NCI-H748 (cell line): ENCODE measurements at regions not wholly inside any gene's neighbourhood (a gene's known extent, or its start where the extent isn't known, plus 50 kb on each side); places are given as distances from the start of the nearest gene placed in this dataset.
A peak's percentile ranks its signal among the peaks of the same experiment; 100 is the strongest.

Experiments used
- DNase-seq: peaks from one replicate; lab custom pipeline; 2025; ENCODE audit not compliant: unreplicated experiment; lab: John Stamatoyannopoulos, UW

DNA sequence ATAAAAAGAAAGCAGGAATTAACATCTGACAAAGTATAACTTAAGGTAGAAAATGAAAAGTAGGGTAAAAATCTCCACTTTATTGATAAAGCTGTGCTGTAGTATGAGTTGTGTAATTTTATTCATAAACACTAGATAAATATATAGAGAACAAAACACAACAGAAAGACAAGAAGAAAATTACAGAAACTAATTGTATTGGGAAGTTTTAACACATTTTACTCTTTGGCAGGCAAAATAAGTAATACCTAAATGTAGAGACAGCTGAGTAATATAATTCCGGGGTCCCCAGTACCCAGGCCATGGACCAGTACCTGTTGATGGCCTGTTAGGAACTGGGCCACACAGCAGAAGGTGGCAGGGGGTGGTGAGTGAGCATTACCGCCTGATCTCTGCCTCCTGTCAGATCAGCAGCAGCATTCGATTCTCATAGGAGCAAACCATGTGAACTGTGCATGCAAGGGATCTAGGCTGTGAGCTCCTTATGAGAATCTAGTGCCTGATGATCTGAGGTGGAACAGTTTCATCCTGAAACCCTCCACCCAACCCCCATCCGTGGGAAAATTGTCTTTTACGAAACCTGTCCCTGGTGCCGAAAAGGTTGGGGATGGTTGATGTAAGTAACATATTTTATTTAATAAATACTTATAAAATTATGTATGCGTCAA, 84.4 kb upstream of the ETV6 start:
- no peak for DNase-seq

DNA sequence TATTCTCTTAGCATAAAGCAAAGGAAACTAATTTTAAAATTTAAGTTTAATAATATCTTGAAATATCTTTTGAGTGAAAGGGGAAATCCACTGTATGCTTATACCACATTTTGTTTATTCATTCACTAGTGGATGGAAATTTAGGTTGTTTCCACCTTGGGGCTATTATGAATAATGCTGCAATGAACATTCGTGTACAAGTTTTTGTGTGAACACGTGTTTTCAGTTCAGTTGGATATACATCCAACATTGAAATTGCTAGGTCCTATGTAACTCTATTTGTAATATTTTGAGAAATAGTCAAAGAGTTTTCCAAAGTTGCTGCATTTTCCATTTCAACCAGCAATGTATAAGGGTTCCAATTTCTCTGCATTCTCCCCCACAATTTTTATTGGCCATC, 83.7 kb upstream of the ETV6 start:
- DNase-seq, result no peak

DNA sequence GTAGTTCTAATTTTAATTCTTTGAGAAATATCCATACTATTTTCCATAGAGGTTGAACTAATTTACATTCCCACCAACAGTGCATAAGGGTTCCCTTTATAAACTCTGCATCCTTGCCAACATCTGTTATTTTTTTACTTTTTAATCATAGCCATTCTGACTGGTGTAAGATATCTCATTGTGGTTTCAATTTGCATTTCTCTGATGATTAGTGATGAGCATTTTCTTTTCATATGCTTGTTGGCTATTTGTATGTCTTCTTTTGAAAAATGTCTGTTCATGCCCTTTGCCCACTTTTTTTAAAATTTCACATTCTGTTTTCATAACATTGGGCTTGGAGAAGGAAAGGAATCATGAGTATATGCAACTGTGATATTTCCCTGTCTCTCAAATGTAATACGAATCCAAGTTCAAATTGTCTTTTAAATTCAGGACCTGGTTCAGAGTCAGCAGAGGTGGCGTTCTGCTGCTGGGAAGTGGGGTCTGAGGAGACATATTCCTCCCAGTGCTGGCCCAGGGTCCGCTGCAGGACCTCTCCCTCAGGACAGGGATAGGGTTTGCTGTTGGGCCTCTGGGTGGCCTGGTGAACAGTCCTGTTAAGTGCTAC, 81.2 kb upstream of the ETV6 start:
- DNase-seq, result no peak

DNA sequence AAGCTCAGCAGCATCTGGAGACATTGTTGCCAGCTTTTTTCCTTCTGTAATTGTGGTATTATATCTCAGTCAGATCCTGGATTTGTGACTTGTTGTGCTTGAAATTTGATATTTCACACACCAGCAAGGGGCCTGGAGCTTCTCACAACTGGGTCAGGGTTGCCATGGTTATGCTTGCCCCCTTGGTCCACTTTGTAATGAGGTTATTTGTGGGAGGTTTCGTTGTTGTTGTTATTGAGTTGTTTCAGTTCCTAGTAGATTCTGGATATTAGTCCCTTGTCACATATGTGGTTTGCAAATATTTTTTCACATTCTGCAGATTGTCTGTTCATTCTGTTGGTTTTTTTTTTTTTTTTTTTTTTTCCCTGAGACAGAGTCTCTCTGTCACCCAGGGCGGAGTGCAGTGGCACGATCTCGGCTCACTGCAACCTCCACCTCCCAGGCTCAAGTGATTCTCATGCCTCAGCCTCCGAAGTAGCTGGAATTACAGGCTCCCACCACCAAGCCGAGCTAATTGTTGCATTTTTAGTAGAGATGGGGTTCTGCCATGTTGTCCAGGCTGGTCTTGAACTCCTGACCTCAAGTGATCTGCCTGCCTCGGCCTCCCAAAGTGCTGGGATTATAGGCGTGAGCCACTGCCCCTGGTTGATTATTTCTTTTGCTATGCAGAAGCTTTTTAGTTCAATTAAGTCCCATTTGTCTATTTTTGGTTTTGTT, 80.6 kb upstream of the ETV6 start:
- peak; percentile 58 for DNase-seq

DNA sequence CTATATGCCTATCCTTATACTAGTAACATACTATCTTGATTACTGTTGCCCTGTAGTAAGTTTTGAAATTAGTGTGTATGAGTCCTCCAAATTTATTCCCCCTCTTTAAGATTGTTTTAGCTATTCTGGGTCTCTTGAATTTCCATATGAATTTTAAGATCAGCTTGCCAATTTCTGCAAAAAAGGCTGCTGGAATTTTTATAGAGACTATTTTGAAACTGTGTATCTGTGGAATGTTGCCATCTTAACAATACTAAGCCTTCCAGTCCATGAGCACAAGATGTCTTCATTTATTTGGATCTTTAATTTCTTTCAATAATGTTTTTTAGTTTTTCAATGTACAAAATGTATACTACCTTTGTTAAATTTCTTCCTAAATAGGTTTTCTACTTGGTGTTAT, 79.8 kb upstream of the ETV6 start:
- DNase-seq, result no peak

DNA sequence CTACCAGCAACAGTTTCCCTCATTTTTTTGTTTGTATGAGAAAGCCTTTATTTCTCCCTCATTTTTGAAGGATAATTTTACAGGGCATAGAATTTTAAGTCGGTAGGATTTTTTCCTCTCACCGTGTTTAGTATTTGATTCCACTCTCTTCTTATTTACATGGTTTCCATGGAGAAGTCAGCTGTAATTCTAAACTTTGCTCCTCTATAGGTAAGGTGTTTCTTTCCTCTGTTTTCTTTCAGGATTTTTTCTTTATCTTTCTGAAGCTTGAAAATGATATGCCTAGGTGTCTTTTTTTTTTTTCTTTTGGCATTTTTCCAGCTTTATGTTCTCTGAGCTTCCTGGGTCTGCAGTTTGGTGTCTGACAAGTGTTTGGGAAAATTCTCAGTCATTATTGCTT, 75.6 kb upstream of the ETV6 start:
- DNase-seq, result no peak

DNA sequence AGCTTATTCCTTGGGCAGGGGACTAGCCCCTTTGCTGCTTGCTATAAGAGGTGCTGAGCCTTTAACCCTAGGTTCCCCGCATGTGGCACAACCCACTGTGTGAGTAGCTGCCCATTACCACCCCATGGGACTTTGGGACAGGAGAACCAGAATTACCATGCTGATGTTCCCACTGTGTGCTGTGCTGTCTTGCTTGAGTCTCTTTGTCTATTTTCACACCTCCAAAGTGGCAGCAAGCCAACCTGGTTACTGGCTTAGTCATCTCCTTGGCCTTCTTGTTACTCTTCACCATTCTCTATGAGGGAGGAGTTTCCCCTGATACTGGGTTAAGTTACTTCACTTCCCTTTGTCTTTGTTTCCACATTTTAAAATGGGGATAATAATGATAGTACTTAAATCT, 73.4 kb upstream of the ETV6 start:
- DNase-seq, result no peak

DNA sequence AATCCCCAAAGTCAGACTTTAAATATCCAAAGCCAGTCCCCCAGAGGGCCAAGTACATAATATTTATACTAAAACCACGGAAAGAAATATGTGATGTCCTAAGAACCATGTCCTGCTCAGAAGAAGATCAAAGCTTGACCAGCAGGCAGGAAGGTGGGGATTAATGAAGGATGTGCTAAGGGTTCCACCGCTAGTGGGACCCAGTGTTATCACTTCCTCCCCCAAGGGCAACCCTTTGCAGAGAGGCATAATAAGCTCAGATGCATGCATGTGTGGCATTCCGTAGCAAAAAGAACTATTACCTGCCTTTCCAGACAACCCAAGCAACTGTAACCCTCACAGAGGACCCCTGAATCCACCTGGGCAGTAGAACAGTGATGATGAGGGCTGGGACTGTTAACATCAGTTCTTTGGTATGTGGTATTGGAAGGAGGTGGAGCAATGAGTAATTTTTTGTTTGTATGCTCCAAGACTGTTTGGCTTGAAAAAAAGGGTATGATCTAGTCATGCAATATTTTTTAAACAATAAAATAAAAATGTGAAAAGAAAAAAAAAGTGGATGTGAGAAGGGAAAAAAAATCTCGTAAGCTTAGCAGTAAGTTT, 71.7 kb upstream of the ETV6 start:
- no peak for DNase-seq

DNA sequence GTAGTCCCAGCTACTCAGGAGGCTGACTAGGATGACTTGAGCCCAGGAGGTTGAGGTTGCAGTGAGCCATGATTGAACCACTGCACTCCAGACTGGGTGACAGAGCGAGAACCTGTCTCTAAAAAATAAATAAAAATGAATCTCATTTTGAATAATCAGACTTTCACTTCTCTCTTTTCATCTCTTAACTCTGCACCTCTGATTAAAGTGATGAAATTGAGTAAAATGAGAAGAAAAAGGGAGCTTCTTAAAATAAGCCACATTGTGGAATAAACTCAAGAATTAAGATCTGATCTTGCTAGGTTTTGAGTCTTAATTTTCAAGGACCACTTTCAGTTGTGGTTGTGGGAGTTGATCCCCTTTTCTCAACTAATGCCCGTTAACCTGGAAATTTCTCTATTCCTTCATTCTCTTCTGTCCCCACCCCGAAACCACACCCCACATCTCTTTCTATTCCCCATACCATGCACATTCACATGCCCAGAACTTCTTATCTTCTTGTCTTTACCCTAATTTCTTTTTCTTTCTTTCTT, 70.9 kb upstream of the ETV6 start:
- no peak for DNase-seq

DNA sequence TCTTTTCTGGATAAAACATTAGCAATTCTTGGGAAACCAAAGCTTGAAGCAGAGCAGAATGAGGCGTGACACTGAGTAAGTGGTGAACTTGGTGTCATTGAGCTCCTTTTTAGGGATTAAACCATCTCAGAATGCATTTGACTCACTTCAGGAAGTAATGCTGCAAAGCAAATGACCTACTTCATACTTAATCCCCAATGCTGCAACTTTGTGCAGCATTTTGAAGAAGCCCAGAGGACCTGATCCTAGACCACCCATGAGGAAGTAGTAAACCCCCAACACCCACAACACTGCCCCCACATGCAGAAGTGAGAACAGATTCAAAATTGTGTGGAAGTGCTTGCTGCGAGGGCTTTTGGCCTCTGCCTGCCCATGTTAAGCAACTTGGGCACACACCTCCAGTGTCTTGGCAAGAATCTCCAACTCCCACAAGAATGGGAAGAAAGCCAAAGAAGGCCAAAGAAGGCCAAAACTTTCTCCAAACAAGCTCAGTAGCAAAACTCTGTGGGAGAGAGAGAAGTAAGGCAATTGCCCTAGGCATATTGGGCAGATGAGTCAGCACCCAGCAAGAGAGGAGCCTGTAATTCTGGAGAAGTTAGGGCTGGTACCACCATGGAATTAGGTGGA, 69.2 kb upstream of the ETV6 start:
- no peak for DNase-seq

DNA sequence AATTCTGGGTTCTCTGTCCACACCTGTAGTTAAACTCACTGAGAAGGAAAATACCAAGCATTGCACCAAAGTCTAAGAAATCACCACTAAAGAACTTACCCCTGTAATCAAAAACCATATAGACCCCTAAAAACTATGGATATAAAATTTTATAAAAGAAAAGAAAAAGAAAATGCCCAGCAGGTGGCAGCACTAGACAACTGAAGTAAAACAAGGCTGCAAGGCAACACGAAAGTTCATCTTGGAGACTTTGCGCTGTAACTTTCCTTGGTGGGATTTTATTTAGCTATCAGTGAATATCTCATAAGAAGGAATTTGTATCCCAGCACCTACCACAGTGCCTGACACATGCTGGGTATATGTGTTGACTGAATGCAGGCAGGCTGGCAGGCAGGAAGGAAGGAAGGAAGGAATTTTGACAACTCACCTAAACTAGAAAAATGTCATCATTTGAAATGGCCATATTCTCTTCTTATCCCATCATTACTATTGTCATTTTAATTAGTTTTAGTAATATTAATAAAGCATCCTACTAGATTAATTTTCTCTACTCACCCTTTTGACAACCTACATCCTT, 68.2 kb upstream of the ETV6 start:
- peak; percentile 71 for DNase-seq

DNA sequence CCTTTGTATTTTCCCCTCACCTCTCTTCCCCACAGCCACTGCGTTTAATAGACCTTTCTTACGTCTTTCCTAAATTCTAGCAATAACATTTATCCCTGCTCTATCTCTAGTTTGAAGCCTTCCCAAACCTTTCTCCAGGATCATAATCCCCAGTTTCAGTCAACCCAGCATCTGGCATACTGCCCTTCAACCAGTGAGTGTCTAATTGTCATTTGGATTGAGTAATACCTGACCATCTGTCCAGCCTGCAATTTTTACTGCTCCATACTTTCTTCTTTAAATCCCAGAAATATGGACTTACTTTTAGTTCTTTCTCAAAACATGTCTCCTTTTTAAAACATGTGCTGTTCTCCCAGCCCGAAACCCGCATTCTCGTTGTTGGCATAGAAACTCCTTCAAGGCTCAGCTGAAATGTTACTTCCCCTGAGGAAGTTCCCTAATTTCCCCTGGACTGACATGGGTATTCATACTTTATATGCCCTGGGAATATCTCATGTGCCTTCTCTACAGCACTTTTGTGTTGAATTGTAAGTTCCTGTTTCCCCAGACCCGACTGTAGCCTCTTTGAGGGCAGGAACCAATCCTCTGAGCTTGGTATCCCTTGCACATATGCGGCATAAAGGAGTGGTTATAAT, 65.1 kb upstream of the ETV6 start:
- no peak for DNase-seq

DNA sequence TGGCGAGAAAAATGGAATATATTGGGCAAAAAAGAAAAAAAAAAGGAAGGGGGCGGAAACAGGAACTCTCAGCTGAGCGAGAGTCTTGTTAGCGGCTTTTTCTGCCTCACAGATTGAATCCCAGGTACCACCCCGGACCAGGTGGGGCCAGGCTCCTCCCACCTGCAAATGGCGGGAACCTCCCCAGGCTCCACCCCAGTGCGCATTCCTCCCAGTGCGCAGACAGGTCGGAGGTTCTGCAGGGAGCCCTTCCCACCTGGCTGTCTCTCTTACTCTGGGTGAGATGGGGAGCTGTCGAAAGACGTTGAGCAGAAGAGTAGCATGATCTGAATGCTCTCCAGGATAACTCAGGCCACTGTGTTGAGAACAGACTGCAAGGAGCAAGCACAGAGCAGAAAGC, 57.0 kb upstream of the ETV6 start:
- no peak for DNase-seq

DNA sequence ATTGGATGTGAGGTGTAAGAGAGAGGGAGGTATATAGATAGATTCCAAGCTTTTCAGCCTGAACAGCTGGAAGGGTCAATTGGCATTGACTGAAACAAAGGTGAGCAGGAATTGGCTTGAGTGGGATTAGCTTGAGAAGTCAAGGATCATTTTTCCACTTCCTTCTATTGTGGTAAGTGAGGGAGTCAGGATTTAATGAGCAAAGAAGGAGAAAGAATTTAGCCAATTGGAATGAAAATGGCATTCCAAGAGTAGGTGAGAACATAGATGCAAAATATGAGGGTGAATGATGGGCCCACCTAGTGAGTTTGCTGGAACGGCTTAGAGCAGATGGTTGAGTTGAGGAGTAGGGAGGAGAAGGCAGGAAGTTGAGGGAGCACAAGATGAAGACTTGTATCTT, 56.5 kb upstream of the ETV6 start:
- no peak for DNase-seq

DNA sequence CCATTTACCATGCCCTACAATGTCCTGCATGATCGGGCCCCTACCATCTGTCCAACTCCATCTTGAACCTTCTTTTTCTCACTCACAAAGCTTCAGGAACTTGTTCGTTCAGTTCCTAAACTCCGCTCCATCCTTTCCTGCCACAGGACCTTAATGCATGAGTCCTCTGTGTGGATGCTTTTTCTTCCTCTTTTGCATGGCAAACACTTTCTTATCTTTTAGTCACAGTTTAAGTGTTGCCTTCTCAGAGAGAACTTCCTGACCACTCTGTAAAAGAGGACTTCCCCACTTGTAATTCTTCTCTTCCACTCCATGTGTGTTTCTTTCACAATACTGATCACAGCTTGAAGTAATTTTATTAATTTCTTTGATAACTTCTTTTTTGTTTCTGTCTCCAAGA, 54.4 kb upstream of the ETV6 start:
- no peak for DNase-seq

DNA sequence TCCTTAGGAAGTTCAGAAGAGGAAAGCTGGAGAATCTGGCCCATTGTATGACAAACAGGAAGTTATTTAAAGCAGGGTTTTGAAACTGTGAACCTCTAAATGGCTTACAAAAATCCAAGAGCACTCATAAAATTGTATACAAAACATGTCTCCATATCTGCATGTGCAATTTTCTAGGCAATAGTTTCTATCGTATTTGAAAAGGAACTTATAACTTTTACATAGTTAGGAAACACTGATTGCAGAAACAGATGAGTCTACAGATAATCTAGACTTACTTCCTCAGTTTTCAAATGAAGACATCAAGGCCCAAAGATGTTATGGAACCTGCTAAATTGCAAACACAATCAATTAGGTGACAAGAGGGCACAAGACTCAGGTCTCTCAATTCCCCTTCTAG, 53.3 kb upstream of the ETV6 start:
- no peak for DNase-seq

DNA sequence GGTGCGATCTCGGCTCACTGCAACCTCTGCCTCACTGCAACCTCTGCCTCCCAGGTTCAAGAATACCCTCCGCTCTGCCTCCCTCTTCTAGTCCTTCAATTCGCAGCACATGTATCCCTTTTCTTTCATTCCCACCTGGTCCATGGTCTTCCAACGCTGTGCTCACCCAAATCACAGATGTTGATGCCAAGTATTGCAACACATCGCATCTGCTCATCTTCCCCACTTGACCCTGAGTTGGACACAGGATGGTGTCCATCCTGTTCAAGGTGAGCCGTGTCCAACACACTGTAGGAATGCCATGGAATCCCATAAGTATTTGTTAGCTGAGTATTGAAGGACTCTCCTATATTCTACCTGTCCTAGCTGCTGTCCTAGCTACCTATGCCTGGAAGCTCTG, 50.6 kb upstream of the ETV6 start:
- DNase-seq, result no peak
